Prostate gland (tissue), 2 donors: ENCODE measurements at regions not wholly inside any gene's neighbourhood (a gene's known extent, or its start where the extent isn't known, plus 50 kb on each side); places are given as distances from the start of the nearest gene placed in this dataset.

Source experiments
- DNase-seq: peaks from one replicate; pipeline ENCODE4 v3.0.0-alpha.2; 2019; ENCODE audit warnings: low spot score
- H3K27ac ChIP-seq, 2 donors: fragments of 200-600 bp; sonication (generic); 2 replicates each; pipeline ENCODE4 v1.5.1; 2017 to 2019
- H3K27me3 ChIP-seq: fragments of 200-600 bp; sonication (generic); replicated peaks from 2 replicates; pipeline ENCODE4 v1.5.1; 2019; ENCODE audit not compliant: insufficient read depth
- H3K36me3 ChIP-seq, 2 donors: fragments of 200-600 bp; sonication (generic); 1 replicate in 1 of 2; 2 replicates in 1 of 2; pipeline versions ENCODE4 v1.5.1 to v1.8.1; 2017 to 2019
- H3K4me1 ChIP-seq: fragments of 200-600 bp; sonication (generic); replicated peaks from 2 replicates; pipeline ENCODE4 v1.5.1; 2019
- H3K4me3 ChIP-seq, 2 donors: fragments of 200-600 bp; sonication (generic); 2 replicates each; pipeline ENCODE4 v1.5.1; 2017 to 2019
- H3K9me3 ChIP-seq: fragments of 200-600 bp; sonication (generic); 2 replicates; pipeline ENCODE4 v1.5.1; 2017
- POLR2A ChIP-seq: fragments of 450-650 bp; IDR thresholded peaks from one replicate; pipeline ENCODE4 v1.6.1; 2016; ENCODE audit warnings: antibody characterized with exemption, mild to moderate bottlenecking
- POLR2AphosphoS5 ChIP-seq: sonication (generic); formaldehyde crosslinking; IDR thresholded peaks from one replicate; pipeline ENCODE4 v1.6.1; 2017; ENCODE audit warnings: antibody characterized with exemption
- WGBS: methylation state at CpG from one replicate; pipeline ENCODE4 v1.1.5; 2018; 5-methylcytosine and 5-hydroxymethylcytosine counted together
- intact Hi-C: fragments of 100-400 bp; cut with DNase I; formaldehyde crosslinking; loops from one replicate; pipeline ENCODE4 v1.14.2; 2022
- TF ChIP-seq, protein P1 (sequence below), 4 experiments: fragments of 200-600 bp in 2 of 4; fragments of 450-650 bp in 2 of 4; sonication (generic) in 2 of 4; IDR thresholded peaks; 1 replicate in 3 of 4; 2 replicates in 1 of 4; pipeline ENCODE4 v1.5.1; 2016 to 2019; ENCODE audit warnings: antibody characterized with exemption in 4 of 4, mild to moderate bottlenecking in 2 of 4, moderate library complexity in 2 of 4

DNA sequence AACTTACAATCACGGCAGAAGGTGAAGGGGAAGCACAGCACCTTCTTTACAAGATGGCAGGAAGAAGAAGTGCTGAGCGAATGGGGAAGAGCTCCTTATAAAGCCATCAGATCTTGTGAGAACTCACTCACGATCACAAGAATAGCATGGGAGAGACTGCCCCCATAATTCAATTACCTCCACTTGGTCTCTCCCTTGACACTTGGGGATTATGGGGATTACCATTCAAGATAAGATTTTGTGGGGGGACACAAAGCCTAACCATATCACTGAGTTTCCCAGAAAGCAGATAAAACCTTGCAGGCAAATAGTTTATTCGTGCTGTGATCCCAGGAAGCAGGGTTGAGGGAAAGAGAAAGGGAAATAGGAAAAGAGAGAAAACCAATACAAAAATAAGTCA lies 69.0 kb upstream of the GYPA start:
- no peak for DNase-seq
- no peaks in the 10 kb centered on the region for H3K27me3 ChIP-seq
- intact Hi-C loops = no loop called here
- 73% methylated on average over 4 of the region's 4 CpGs for WGBS
- H3K4me1 ChIP-seq = no peaks in the 10 kb centered on the region
- TF ChIP-seq POLR2AphosphoS5 = no peak
- TF ChIP-seq POLR2A = no peak
- TF ChIP-seq, protein P1, sequence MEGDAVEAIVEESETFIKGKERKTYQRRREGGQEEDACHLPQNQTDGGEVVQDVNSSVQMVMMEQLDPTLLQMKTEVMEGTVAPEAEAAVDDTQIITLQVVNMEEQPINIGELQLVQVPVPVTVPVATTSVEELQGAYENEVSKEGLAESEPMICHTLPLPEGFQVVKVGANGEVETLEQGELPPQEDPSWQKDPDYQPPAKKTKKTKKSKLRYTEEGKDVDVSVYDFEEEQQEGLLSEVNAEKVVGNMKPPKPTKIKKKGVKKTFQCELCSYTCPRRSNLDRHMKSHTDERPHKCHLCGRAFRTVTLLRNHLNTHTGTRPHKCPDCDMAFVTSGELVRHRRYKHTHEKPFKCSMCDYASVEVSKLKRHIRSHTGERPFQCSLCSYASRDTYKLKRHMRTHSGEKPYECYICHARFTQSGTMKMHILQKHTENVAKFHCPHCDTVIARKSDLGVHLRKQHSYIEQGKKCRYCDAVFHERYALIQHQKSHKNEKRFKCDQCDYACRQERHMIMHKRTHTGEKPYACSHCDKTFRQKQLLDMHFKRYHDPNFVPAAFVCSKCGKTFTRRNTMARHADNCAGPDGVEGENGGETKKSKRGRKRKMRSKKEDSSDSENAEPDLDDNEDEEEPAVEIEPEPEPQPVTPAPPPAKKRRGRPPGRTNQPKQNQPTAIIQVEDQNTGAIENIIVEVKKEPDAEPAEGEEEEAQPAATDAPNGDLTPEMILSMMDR (IDR thresholded peaks at IDR 0.05) = no peak
- H3K27ac ChIP-seq = no peak overlapping the region
- no peaks in the 10 kb centered on the region for H3K9me3 ChIP-seq
- no peaks in the 10 kb centered on the region for H3K36me3 ChIP-seq
- H3K4me3 ChIP-seq = no peak overlapping the region

DNA sequence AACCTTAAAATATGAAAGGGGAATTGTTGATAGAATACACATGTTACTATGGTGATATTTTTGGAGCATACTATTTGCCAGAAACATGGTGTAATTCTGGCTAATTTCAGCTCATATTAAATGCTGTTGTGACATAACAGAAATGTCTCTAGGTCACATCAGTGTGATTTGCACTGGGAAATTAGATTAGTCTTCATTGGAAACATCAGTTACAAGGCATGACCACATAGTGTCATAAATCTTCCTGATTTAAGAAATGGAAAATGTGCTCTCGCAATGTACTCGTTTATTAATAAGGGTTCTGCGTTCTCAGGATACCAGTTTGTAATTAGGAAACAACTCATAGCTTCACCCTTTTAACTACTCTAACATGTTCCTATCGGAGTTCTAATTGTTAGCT lies 72.9 kb upstream of the GYPA start:
- intact Hi-C loops = no loop called here
- H3K9me3 ChIP-seq = no peaks in the 10 kb centered on the region
- 76% methylated on average over 4 of the region's 4 CpGs for WGBS
- H3K4me1 ChIP-seq = no peaks in the 10 kb centered on the region
- no peak for DNase-seq
- TF ChIP-seq POLR2AphosphoS5 (no peak), POLR2A (no peak)
- TF ChIP-seq, protein P1 (IDR thresholded peaks at IDR 0.05) = no peak
- no peaks in the 10 kb centered on the region for H3K36me3 ChIP-seq
- H3K27me3 ChIP-seq = no peaks in the 10 kb centered on the region
- H3K4me3 ChIP-seq = no peak overlapping the region
- no peak overlapping the region for H3K27ac ChIP-seq

DNA sequence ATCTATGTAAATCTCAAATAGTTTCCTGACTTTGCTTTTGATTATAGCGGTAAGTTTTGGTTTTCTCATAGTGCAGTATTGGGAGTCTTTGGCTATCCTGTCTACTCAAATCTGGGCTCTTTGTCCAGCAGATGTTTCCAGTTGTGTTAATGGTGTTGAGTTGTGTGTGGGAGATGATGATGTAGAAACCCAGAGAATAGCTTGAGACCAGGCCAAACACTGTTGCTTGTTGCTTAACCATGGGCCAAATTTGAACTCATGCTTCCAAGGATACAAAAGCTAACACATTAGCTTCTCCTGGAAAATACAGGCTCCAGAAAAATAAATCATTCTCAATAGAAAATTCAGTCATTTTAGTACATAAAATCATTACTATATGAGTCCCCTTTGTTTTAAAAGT lies 82.6 kb upstream of the GYPA start:
- H3K4me1 ChIP-seq = no peaks in the 10 kb centered on the region
- no peaks in the 10 kb centered on the region for H3K27me3 ChIP-seq
- H3K27ac ChIP-seq = no peak overlapping the region
- H3K4me3 ChIP-seq = no peak overlapping the region
- no peaks in the 10 kb centered on the region for H3K9me3 ChIP-seq
- intact Hi-C loops = no loop called here
- 94% methylated on average over 1 of the region's 1 CpG for WGBS
- TF ChIP-seq POLR2AphosphoS5 (no peak), POLR2A (no peak)
- TF ChIP-seq, protein P1 (IDR thresholded peaks at IDR 0.05) = no peak
- DNase-seq = no peak
- no peaks in the 10 kb centered on the region for H3K36me3 ChIP-seq

DNA sequence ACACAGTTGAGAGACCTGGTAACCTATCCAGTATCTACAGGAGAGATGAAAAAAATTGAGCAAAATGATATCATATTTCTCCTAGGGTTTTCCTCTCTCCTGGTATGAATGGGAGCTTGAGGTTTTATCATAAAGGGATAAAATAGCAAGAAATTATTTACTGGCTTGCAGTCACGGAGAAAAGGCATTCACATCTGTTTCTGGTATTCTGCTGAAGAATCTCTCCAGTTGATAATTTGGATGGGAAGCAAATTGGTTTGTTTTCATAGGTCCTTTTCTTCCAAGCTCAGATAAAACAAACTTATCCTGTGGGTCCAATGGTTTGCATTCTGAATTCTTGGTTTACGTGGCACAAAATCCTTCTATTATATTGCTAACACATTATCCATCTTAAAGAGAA lies 83.1 kb upstream of the GYPA start:
- intact Hi-C loops = no loop called here

DNA sequence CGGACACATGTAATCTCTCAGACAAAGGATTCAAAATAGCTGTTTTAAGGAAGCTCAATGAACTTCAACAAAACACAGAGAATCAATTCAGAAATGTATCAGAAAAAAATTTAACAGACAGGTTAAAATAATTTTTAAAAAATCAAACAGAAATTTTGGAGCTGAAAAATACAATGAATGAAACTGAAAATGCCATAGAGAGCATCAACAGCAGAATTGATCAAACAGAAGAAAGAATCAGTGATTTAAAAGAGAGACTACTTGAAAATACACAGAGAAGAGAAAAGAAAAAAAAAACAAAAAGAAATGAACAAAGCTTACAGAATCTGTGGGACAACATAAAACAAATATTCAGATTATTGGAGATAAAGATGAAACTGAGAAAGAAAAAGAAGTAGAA lies 118.8 kb upstream of the GYPA start:
- Histone ChIP-seq H3K4me1 (no peaks in the 10 kb centered on the region), H3K27me3 (no peaks in the 10 kb centered on the region), H3K36me3 (no peaks in the 10 kb centered on the region), H3K9me3 (no peaks in the 10 kb centered on the region), H3K27ac (no peak overlapping the region), H3K4me3 (no peak overlapping the region)
- intact Hi-C loops = no loop called here
- DNase-seq = no peak
- 96% methylated on average over 1 of the region's 1 CpG for WGBS
- TF ChIP-seq POLR2A (no peak), POLR2AphosphoS5 (no peak)
- TF ChIP-seq, protein P1 (IDR thresholded peaks at IDR 0.05) = no peak

More for the DNA sequence above, 83.1 kb upstream of the GYPA start:
- Histone ChIP-seq H3K9me3 (no peaks in the 10 kb centered on the region), H3K27me3 (no peaks in the 10 kb centered on the region), H3K36me3 (no peaks in the 10 kb centered on the region), H3K4me3 (no peak overlapping the region), H3K4me1 (no peaks in the 10 kb centered on the region), H3K27ac (no peak overlapping the region)
- WGBS = 69% methylated on average over 2 of the region's 2 CpGs
- TF ChIP-seq, protein P1 (IDR thresholded peaks at IDR 0.05) = no peak
- TF ChIP-seq POLR2A (no peak), POLR2AphosphoS5 (no peak)
- no peak for DNase-seq
